ENCODE measurements at regions not wholly inside any gene's neighbourhood (a gene's known extent, or its start where the extent isn't known, plus 50 kb on each side); places are given as distances from the start of the nearest gene placed in this dataset.
"Not testable (repeated sequence)": the region's sequence is repeated elsewhere in the genome, so short reads cannot be mapped to it uniquely, and the experiment has no call there.

- DNase-seq (ENCODE audit: low spot score) = no peak
Observed at GRCh38 chr14:97946641-97947040, 1149.5 kb downstream of the VRK1 start.

DNA sequence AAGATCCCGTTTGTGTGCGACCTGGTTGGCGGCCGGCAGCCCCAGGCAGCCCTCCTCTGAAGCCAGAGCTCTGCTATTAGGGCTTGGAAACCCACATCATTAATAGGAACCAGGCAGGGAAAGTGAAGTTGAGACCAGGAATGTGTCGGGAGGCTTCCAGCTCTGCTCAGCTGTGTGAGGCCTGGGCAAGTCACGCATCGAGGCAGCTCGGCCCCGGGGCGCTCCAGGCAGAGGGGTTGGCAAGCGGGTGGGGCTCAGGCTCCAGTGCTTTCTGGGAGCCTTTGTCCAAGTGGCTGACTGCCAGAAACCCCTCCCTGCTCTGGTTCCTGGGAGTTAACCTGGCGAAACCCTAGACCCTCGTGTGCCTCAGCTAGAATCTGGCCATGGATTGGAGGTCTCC lies 1151.7 kb downstream of the VRK1 start:
- no peak for DNase-seq (ENCODE audit: low spot score)

- no peak for DNase-seq (ENCODE audit: low spot score)
Observed at GRCh38 chr14:97956581-97957340, 1159.6 kb downstream of the VRK1 start.

GRCh38 chr14:97959251-97959650 lies 1162.1 kb downstream of the VRK1 start:
- DNase-seq (ENCODE audit: low spot score) = no peak

GRCh38 chr14:97960436-97960835 lies 1163.3 kb downstream of the VRK1 start:
- no peak for DNase-seq (ENCODE audit: low spot score)

DNA sequence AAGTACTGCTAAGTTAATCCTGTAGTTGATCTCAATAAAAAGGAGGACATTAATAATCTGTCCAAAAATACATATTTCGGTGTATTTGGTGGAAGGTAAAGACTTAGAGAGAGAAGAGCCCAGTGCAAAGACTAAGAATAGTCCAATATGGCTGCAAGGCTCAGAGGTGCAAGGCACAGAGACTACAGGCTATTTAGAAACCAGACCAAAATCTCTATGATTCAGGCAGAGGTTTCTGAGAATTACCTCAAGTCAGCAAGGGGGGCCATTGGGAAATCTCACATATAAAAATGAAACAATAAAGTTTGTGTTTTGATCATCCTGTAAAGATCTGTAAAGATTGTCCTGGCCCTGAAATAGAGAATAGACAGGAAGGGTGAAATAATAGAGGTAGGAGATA lies 1173.0 kb downstream of the VRK1 start:
- no peak for DNase-seq (ENCODE audit: low spot score)

GRCh38 chr14:97975216-97975615 lies 1178.0 kb downstream of the VRK1 start:
- DNase-seq (ENCODE audit: low spot score) = no peak

- DNase-seq (ENCODE audit: low spot score) = no peak
Observed at GRCh38 chr14:97975962-97976361, 1178.8 kb downstream of the VRK1 start.

- no peak for DNase-seq (ENCODE audit: low spot score)
Observed at GRCh38 chr14:97976861-97977260, 1179.7 kb downstream of the VRK1 start.

- DNase-seq (ENCODE audit: low spot score) = peak; percentile 83
Observed at GRCh38 chr14:97977651-97978261, 1180.6 kb downstream of the VRK1 start.

- DNase-seq (ENCODE audit: low spot score) = peak; percentile 83
Observed at GRCh38 chr14:97978341-97978740, 1181.2 kb downstream of the VRK1 start.

DNA sequence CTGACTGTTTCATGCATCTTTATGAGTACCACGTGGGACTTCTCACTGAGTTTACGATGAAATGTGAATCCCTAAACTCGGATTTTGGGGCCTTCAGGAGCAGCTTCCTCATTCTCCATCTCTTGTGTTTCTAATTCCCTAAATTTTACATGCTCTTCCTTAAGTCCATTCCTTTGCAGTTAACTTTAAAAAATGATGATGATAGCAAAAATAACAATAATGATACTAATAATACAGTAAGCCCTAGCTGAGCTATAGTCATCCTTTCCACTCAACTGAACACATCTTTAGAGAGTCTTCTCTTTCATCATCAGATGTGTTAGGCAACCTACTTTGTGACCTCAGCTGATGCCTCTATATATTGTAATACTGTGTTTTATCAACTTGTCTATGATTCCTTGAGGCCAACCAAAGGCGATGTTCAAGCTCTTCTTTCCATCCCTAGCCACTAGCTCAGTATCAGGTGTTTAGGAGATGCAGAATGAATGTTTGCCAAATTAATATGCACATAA lies 1196.4 kb downstream of the VRK1 start:
- no peak for DNase-seq (ENCODE audit: low spot score)

- peak; percentile 63 for DNase-seq (ENCODE audit: low spot score)
Observed at GRCh38 chr14:97994020-97994531, 1196.9 kb downstream of the VRK1 start.

DNA sequence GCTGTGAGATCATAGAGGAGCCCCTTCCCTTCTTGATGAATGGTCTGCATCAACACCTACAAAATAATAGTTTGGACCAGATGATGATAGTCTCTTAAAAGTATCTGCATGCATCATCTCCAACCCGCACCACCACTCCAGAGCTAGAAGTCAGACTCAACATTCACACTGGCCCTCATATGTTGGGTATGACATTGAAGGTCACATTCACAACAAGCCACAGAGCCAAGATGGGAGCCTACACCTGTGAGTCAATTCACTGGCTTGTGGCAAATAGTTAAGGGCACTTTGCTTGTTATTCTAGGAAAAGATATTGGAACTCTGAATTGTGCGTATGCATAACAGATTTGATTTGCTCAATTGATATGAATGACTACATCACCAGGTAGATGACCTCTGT lies 1197.9 kb downstream of the VRK1 start:
- no peak for DNase-seq (ENCODE audit: low spot score)

DNA sequence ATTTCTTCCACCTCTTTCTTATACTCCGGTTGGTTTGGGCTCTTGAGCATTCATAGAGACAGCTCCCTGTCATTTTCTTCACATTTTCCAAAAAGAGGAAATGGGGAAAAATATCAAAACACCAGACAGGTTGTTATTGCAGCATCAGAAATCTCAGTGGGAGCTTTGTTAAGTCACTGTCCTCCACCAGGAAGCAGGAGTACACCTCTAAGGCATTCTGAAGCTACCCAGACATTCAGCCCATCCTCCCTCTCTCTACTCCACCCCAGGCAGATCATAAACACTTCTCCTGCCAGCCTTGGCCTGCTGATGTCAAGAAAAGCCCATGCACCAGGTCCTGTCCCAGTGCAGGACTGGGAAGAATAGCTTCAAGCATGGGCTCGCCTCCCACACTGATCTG lies 1198.3 kb downstream of the VRK1 start:
- DNase-seq (ENCODE audit: low spot score) = no peak

DNA sequence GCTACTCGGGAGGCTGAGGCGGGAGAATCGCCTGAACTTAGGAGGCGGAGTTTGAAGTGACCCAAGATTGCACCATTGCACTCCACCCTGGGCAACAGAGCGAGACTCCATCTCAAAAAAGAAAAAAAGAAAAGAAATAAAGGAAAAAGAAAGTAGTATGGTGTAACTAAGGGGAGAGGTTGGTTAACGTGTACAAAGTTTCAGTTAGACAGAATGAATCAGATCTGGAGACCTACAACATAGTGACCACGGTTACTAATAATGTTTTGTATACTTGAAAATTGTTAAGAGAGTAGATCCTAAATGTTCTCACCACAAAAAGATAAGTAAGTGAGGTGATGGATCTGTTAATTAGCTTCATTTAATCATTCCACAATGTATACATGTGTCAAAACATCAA lies 1208.8 kb downstream of the VRK1 start:
- DNase-seq (ENCODE audit: low spot score) = no peak

GRCh38 chr14:98008381-98009113 lies 1211.4 kb downstream of the VRK1 start:
- DNase-seq (ENCODE audit: low spot score) = peak; percentile 52

DNA sequence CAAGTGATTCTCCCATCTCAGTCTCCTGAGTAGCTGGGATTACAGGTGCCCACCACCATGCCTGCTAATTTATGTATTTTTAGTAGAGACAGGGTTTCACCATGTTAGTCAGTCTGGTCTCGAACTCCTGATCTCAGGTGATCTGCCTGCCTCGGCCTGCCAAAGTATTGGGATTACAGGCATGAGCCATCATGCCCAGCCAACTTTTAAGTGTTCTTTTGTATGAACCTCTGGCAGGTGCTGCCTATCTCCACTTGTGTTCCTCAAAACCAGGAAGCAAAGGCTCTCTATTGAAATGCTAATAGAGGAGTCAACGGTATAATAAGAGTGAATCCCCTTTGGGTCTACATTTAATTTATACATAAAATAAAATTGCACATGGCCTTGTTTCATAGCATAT lies 1212.0 kb downstream of the VRK1 start:
- not testable (repeated sequence) for DNase-seq (ENCODE audit: low spot score)

DNA sequence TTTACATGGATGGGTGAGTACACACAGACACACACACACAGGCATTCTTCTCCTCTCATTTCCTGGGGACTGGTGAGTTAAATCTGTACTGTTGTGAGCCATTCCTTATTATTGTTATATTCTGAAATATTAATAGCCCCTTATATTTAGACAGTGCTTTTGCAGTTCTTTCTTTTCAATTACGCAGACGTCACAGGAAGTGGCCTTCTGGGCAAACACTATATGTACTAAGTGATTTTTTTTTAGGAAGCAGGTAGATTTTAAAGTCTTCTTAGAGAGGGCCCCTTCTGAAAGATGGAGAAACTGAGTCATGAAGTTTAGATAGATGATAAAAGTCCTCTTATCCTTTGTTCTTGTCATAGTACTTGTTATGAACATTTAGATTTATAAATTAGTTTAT lies 1213.6 kb downstream of the VRK1 start:
- DNase-seq (ENCODE audit: low spot score) = no peak

- DNase-seq (ENCODE audit: low spot score) = no peak
Observed at GRCh38 chr14:98014851-98015615, 1217.9 kb downstream of the VRK1 start.

- no peak for DNase-seq (ENCODE audit: low spot score)
Observed at GRCh38 chr14:98015921-98016320, 1218.7 kb downstream of the VRK1 start.

GRCh38 chr14:98018628-98019027 lies 1221.4 kb downstream of the VRK1 start:
- no peak for DNase-seq (ENCODE audit: low spot score)
